ENCODE measurements at regions not wholly inside any gene's neighbourhood (a gene's known extent, or its start where the extent isn't known, plus 50 kb on each side); places are given as distances from the start of the nearest gene placed in this dataset.
"Not testable (repeated sequence)": the region's sequence is repeated elsewhere in the genome, so short reads cannot be mapped to it uniquely, and the experiment has no call there.

DNA sequence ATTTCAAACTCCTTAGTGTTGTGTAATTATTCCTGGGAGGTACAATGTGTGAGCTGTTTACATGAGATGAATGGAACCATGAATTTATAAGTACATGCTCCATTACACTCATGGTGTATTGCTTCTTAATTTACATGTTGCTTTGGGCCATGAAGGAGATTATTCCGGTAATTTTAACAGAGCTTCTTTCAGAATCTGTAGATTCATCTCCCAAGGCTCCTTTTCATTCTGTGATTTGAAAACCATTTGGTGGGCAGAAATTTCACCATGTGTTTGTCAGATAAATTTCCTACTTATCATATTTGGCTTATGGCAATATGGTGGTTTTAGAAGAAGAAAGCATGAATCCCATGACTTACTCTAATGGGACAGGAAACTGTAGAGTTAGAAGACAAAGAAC is 421.6 kb upstream of the EYS start:
- in situ Hi-C loops (cut with HindIII; ENCODE audit: low sequenced_read_pairs): no loop called here

DNA sequence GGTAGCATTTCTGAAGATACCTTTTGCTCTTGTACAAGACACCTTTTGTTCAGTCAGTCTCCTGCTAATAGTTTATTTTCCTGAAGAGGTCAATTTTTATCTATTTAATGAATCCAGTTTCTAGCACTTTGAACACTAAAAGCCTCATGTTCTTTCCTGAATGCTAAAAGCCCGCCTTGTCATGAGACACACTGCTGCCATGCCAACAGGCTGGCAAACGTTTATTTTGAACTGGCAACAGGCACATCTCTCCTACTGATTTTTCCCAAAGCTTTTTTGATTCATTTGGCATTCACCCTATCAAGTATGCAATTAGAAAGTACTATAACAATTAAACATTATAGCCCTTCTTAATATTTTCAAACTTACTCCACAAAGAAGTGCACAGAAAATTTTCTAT is 421.2 kb upstream of the EYS start:
- in situ Hi-C loops (cut with HindIII; ENCODE audit: low sequenced_read_pairs): no loop called here

DNA sequence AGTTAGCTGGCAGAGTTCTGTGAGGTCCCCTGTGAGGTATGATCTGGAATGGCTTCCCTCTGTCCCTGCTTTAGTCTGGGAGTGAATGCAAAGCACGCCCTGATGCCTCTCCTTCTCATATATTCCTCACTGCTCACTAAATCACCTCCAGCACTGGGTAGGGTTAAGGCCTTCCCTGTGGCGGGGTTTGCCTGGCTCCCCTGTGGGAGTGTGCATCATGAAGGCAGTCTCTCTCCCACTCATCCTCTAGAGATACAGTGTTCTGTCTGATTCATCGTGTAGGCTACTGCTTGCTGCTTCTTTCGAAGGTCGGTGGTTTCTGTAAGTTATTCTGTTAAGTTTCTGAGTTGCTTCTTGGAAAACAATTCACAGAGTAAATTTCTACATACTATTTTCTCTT is 420.0 kb upstream of the EYS start:
- in situ Hi-C loops (cut with HindIII; ENCODE audit: low sequenced_read_pairs): no loop called here

DNA sequence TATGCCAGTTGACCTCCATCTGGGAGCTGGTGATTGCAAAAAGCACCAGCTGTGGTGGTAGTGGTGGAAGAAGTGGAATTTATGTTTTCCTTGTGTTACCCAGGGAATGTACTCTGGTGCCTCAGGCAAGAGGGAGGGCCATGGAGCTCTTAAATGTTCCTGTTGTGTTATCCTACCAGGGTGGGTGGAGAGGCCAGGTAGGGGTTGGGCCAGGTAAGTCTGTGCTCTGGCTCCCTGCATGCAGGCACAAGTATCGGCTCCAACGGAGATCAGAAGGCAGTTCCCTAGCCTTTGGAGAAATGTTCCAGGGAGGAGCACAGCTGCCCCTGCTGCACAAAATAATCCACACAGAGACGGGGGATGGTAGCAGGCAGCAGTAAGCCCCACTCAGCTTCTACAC is 419.3 kb upstream of the EYS start:
- in situ Hi-C loops (cut with HindIII; ENCODE audit: low sequenced_read_pairs): no loop called here

DNA sequence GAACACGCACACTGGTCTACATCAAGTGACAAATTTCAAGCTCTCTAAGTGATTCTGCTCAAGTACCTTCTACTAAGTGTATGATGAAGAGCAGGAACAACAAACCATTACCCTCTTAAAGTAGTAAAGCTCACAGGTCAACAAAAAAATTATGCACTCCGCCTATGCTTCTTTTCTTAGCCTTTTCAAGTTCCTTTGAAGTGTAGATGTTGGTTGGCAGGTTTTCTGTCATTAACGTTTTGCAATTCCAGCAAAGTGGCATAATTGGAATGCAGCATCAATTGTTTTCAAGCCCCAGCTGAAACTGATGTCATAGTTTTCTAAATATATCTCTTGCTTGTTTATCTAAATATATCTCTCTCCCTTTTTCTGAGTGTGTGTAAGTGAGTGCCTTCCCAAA is 396.9 kb upstream of the EYS start:
- in situ Hi-C loops (cut with HindIII; ENCODE audit: low sequenced_read_pairs): no loop called here

DNA sequence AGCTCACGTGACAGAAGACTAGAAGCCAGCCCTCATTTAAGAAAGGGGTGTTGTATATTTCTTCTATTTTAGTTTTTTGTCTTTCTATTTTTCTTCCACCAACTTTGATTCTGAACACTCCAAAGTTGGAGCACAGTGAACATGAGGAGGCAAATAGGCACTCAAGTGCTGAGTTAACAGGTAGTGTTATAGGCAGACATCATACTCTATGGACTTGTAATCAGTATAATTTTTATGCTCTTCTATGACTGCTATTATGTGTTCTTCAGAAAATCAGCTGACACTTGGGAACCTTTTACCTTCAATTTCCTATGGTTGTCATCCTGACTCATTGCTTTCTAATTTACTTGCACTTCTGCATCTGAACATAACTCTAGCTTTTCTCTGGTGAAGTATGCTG is 396.3 kb upstream of the EYS start:
- in situ Hi-C loops (cut with HindIII; ENCODE audit: low sequenced_read_pairs): no loop called here

DNA sequence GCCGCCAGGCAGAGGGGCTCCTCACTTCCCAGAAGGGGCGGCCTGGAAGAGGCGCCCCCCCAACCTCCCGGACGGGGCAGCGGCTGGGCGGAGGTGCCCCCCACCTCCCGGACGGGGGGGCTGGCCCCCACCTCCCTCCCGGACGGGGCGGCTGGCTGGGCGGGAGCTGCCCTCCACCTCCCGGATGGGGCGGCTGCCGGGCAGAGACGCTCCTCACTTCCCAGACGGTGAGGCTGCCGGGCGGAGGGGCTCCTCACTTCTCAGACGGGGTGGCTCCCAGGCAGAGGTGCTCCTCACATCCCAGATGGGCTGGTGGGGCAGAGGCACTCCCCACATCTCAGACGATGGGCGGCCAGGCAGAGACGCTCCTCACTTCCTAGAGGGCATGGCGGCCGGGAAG is 389.7 kb upstream of the EYS start:
- in situ Hi-C loops (cut with HindIII; ENCODE audit: low sequenced_read_pairs): no loop called here

DNA sequence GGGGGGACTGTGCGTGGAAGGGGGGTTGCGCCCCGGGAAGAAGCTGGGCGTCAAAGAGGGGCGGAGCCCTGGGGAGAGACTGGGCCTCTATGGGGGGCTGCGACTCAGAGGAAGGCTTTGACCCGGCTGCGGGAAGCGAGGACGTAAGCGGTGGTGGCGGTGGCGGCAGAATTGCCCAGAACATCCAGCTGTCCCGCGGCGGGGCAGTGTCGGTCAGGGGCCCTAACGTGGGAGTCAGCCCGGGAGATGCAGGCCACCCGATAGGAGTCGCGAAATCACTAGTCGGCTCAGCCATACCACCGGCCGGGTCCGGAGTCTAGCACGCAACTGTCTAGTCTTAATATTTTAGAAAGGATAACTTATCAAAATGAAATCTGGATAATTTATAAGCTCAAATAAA is 387.6 kb upstream of the EYS start:
- in situ Hi-C loops (cut with HindIII; ENCODE audit: low sequenced_read_pairs): no loop called here

DNA sequence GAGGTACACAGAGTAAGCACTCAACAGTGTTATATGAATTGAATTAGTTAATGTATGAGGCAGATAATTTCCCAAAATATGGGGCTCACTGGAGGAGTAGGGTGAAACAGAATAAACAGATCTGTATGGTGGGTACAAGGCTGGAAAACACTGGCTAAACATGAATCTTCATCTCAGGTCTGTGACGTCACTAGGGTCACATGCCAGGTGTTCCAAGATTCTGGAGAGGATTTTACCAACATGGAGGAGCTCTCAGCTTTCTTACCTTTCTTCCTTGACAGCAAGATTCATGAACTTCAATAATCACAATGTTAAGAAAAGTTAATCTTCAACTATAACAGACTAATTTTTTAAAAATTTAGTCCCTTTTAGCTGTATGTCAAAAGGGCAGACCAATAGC is 385.3 kb upstream of the EYS start:
- in situ Hi-C loops (cut with HindIII; ENCODE audit: low sequenced_read_pairs): not testable (repeated sequence)

DNA sequence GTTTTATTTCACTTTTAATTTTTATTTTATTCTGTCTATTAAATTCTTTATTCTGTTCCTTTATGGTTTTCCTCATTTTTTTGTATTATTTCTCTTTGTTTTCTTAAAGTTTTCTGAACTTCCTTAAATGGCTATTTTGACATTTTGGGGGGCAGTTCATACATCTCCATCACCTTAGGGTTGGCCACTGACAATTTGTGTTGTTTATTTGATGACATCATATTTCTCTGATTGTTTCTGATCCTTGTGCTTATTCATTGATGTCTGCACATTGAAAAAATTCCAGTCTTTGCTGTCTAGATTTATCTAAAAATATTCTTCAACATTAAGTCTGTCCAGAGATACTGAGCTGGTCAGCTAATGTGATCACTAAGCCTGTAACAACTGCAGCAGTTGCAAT is 379.5 kb upstream of the EYS start:
- in situ Hi-C loops (cut with HindIII; ENCODE audit: low sequenced_read_pairs): no loop called here

DNA sequence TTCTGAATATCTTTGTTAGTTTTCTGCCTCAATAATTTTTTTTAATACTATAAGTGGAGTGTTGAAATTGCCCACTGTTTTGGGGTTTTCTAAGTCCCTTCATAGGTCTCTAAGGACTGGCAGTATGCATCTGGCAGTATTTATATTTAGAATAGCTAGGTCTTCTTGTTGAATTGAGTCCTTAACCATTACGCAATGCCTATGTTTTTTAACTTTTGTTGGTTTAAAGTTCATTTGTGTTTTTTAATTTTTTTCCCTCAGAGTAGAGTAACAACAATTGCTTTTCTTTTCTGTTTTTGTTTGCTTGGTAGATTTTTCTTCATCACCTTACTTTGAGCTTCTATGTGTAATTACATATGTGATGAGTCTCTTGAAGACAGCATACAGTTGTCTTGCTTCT is 375.9 kb upstream of the EYS start:
- in situ Hi-C loops (cut with HindIII; ENCODE audit: low sequenced_read_pairs): no loop called here

DNA sequence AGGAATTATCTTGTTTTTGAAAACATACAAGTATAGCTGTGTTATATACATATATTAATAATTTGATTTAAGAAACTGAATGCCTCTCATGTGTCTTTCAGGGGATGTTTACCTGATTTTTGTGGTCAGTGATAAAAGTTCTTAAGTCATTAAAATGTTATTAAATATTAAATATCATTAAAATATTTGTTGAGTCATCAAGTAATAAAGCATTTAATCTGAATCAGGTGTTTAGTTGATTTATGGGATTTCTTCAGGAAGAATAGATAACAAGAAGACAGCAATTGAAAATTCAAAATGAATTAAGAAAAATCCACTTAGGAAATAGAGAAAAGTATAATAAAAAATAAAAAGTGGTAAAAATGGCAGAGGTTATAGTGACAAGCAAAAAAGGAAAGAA is 361.9 kb upstream of the EYS start:
- in situ Hi-C loops (cut with HindIII; ENCODE audit: low sequenced_read_pairs): no loop called here

DNA sequence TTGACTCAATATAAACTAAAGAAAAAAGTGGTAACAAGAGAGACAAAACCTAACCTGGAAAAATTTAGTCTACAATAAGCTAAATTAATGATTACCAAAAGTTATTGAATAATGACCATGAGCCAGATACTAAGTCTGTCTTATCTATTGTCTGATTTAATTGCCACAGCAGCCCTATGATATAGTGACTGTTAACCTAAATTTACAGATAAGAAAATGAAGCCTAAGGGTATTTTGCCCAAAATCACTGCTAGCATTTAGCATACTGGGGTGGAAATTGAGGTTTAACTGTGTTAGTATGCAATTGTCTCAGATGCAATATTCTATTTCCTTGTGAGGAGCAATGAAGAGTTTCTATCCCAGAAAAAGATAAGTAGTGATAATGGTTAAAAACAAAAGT is 361.0 kb upstream of the EYS start:
- in situ Hi-C loops (cut with HindIII; ENCODE audit: low sequenced_read_pairs): no loop called here

DNA sequence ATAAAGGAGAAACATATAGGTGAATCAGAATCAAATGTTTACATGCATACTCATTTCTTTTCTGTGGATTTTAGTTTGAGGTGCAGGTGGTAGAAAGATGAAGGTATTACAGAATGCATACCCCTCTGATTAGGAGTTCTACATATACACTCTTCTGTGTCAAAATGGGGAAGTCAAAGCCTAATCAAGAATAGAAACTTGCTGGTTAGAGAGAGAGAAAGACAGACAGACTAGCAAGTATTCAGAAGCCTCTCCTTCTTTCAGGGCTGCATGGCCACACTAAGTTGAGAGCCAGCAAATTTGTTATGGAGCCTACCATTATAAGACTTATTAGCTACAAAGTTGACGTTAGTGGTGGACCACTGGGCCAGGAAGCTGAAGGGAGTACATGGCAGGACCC is 358.3 kb upstream of the EYS start:
- in situ Hi-C loops (cut with HindIII; ENCODE audit: low sequenced_read_pairs): no loop called here

DNA sequence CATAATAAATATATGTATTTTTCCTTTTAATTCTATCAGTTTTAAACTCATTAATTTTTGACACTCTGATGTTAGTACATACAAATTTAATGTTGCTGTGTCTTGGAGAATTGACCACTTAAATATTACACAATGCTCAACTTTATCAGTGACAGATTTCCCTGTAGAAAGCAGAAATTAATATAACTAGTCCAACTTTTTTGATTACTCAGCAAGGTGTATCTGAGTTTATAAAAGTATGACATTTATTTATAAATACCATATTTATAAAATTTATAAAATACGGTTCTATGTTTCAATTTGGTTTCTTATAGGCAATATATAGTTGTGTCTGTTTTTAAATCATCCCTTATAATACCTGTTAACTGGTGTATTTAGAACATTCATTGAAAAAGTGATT is 350.0 kb upstream of the EYS start:
- in situ Hi-C loops (cut with HindIII; ENCODE audit: low sequenced_read_pairs): no loop called here

DNA sequence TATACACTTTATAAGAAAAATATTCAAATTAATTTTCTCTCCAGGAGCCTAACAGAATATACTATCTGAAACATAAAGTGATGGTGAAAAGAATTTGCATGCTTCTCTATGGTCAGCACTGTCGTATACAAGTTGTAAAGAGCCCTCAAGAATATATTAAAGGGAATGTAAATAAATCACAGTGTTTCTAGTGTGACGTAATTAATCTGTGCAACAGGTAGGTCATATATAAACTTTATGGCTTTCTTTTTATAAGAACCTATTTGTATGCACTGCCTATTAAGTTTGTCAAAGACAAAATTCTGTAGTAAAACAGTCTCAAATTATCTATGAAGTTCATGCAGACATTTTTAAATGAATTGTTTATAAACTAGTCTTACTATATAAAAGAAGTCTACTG is 347.9 kb upstream of the EYS start:
- in situ Hi-C loops (cut with HindIII; ENCODE audit: low sequenced_read_pairs): no loop called here

DNA sequence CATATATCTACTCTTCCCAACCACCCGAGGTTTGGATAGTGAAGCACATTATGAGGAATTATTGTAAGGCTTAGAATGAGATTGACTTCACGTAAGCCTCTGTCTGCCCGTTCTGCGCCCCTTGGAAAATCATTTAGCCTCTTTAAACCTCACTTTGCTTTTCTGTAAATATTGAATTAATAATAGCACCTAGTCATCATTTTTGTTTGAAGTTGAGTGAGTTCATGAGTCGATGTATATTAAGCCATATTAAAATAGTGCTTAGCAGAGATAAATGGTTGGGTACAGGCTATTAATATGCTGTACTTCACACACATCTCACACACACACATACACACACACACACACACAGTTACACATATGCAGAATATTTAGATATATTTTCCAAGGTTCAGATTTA is 344.8 kb upstream of the EYS start:
- in situ Hi-C loops (cut with HindIII; ENCODE audit: low sequenced_read_pairs): no loop called here

DNA sequence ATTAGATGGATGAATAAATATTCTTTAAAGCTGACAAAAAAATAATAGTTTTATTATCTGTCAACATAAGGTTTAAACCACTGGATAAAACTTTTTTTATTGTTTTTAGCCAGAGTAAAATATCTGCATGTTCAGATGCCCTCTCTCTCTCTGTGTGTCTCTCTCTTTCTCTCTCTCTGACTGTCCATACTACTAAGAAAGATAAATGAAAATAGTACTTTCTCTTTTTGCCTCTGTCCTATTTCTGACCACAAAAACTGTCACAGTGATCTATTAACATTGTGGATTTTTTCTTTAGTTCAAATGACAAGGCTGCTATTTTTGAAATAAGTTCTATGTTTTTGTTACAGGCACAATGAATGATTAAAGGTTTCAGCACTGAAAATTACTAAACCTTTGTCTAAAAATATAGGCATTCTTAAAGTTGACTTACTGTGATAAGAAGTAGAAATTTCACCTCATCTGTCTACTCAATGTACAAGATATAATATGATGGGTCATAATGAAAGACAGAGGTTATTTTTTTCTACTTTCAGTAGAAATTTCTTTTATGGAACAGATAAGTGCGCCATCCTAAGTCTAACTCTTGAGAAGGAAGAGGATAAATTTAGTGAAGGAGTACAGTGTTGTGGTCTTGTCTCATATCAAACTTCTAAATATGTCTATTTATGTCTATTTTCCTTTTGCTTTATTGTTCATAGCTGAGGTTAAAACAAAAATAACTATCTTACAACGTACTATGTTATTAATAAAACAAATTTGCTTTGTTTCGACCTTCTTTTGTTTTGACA is 341.9 kb upstream of the EYS start:
- in situ Hi-C loops (cut with HindIII; ENCODE audit: low sequenced_read_pairs): no loop called here

DNA sequence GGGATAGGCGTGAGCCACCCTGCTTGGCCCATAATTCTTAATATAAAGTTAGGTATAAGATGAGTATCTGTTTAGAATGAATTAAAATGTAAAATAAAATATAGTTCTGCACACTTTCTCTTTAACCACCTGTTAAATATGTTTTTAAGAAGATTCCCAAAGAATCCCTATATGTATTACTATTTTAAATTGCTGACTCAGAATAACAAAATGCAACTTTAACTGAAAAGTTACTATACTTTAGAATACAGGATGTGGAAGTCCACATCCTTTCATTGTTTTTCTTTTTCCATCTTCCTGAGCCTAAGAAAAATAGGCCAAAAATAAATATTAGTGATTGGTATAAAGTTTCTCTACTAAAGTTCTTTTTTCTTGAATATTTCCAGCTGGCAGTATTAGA is 325.6 kb upstream of the EYS start:
- in situ Hi-C loops (cut with HindIII; ENCODE audit: low sequenced_read_pairs): no loop called here

DNA sequence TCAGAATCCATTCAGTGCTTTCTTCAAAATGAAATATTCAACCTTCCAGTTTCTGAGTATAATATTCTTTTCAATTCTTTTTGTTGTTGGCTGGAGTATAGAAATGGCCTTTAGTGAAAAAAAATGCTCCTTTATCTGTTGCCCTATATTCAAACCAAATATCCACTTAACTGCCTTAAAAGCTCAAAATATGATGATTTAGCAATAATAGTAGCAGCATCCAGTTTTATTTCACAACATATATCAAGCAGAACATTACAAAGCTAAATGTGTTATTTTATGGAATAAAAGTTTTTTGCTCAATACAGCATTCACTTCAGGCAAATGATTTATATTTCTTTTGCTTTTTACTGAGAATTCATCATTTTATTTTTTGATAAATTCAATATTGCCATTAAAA is 322.4 kb upstream of the EYS start:
- in situ Hi-C loops (cut with HindIII; ENCODE audit: low sequenced_read_pairs): no loop called here

DNA sequence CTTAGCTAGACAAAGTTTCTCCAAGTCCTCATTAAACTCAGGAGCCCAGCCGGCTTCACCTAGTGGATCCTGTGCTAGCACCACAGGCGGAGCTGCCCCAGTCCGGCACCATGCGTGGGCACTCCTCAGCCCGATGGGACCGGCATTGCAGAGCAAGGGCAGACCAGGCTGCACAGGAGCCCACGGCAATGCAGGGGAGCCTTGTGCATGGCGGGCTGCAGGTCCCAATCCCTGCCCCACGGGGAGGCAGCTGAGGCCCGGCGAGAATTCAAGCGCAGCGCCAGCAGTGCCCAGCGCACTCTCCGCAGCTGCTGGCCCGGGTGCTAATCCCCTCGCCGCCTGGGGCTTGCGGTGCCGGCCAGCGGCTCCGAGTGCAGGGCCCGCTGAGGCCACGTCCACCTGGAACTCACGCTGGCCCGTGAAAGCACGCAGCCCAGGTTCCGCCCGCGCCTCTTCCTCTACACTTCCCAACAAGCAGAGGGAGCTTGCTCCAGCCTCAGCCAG is 292.3 kb upstream of the EYS start:
- in situ Hi-C loops (cut with HindIII; ENCODE audit: low sequenced_read_pairs): no loop called here

DNA sequence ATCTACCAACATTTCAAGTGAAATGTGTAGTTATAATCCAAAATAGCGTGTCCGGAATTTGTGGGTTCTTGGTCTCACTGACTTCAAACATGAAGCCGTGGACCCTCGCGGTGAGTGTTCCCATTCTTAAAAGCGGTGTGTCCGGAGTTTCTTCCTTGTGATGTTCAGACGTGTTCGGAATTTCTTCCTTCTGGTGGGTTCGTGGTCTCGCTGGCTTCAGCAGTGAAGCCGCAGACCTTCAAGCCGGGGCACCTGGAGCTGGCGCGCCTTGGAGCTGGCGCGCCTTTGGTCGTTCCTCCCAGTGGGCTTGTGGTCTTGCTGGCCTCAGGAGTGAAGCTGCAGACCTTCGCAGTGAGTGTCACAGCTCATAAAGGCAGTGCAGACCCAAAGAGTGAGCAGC is 291.5 kb upstream of the EYS start:
- in situ Hi-C loops (cut with HindIII; ENCODE audit: low sequenced_read_pairs): no loop called here

DNA sequence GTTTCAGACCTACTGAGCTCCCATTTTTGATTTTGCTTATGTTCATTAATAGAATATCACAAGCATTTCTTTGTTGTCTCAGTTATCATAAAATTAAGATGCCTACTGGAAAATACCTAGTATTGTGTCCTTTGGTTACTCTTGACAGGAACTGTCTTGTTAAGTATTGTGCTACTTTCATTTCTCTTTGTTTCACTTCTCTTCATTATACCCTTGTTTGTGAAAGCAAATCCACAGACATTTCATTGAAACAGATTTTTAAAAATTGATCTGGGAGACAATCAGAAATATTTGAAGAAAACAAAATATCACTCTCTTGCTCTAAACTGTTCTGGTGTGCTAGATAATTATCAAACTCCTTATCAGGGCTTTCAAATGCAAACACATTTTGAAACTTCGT is 290.5 kb upstream of the EYS start:
- in situ Hi-C loops (cut with HindIII; ENCODE audit: low sequenced_read_pairs): no loop called here
